Gastrocnemius medialis (tissue), 4 donors: ENCODE measurements at regions not wholly inside any gene's neighbourhood (a gene's known extent, or its start where the extent isn't known, plus 50 kb on each side); places are given as distances from the start of the nearest gene placed in this dataset.
"Not testable (repeated sequence)": the region's sequence is repeated elsewhere in the genome, so short reads cannot be mapped to it uniquely, and the experiment has no call there.

Experiments used
- ATAC-seq, 2 donors: fragments of 150-250 bp; one replicate each; pipeline ENCODE4 v1.9.1; 2016
- DNase-seq, 2 donors: peaks; one replicate each; pipeline ENCODE4 v3.0.0-alpha.2; 2019
- H3K27ac ChIP-seq, 4 donors: fragments of 200-600 bp; sonication (generic); 1 replicate in 1 of 4; 2 replicates in 3 of 4; pipeline ENCODE4 v1.5.1; 2016 to 2018; ENCODE audit warnings: mild to moderate bottlenecking in 2 of 4, moderate library complexity in 1 of 4
- H3K27me3 ChIP-seq, 3 donors: fragments of 200-600 bp; sonication (generic) in 2 of 3; 1 replicate in 1 of 3; 2 replicates in 2 of 3; pipeline versions ENCODE4 v1.5.1 to v1.6.0; 2016 to 2019; ENCODE audit warnings: mild to moderate bottlenecking in 1 of 3, moderate library complexity in 1 of 3
- H3K36me3 ChIP-seq, 2 donors: fragments of 200-600 bp; sonication (generic) in 1 of 2; one replicate each; pipeline ENCODE4 v1.5.1; 2017 to 2018
- H3K4me1 ChIP-seq, 2 donors: fragments of 200-600 bp; sonication (generic) in 1 of 2; one replicate each; pipeline ENCODE4 v1.5.1; 2016 to 2017; ENCODE audit warnings: mild to moderate bottlenecking in 2 of 2
- H3K4me3 ChIP-seq, 4 donors: fragments of 200-600 bp; sonication (generic) in 3 of 4; 1 replicate in 1 of 4; 2 replicates in 3 of 4; pipeline ENCODE4 v1.5.1; 2016 to 2019; ENCODE audit warnings: mild to moderate bottlenecking in 2 of 4
- H3K9me3 ChIP-seq, 3 donors: fragments of 200-600 bp; sonication (generic) in 2 of 3; 1 replicate in 1 of 3; 2 replicates in 2 of 3; pipeline ENCODE4 v1.5.1; 2016 to 2019
- CTCF ChIP-seq, 5 experiments: fragments of 450-650 bp in 3 of 5; fragments of 200-600 bp in 2 of 5; sonication (generic) in 2 of 5; IDR thresholded peaks in 4 of 5; conservative IDR thresholded peaks in 1 of 5; 1 replicate in 4 of 5; 2 replicates in 1 of 5; pipeline ENCODE4 v1.5.1; 2016 to 2019; ENCODE audit warnings: antibody characterized with exemption in 5 of 5, mild to moderate bottlenecking in 3 of 5, moderate library complexity in 3 of 5
- POLR2A ChIP-seq, 2 donors: fragments of 450-650 bp; IDR thresholded peaks; one replicate each; pipeline ENCODE4 v1.6.1; 2017; ENCODE audit warnings: antibody characterized with exemption in 2 of 2, mild to moderate bottlenecking in 2 of 2, moderate library complexity in 2 of 2
- in situ Hi-C, 4 donors: fragments of 200-750 bp; cut with MboI; loops; one replicate each; pipeline versions ENCODE4 v1.15.0 to v1.8.0; 2017; ENCODE audit warnings: low sequenced_read_pairs in 4 of 4
- intact Hi-C: fragments of 100-400 bp; cut with DNase I; formaldehyde crosslinking; loops from one replicate; pipeline ENCODE4 v1.15.1; 2023; ENCODE audit warnings: low total_unique reads

- Histone ChIP-seq H3K27me3 (no peaks in the 10 kb centered on the region), H3K4me3 (no peak overlapping the region), H3K9me3 (no peaks in the 10 kb centered on the region), H3K27ac (no peak overlapping the region), H3K36me3 (no peaks in the 10 kb centered on the region), H3K4me1 (no peaks in the 10 kb centered on the region)
- intact Hi-C loops (no loop called here), in situ Hi-C loops (no loop called here)
- TF ChIP-seq POLR2A (IDR thresholded peaks at IDR 0.05) (no peak), CTCF (IDR thresholded peaks at IDR 0.05 in 4 of 5, conservative IDR thresholded peaks at IDR 0.05 in 1 of 5) (no peak)
- DNase-seq = no peak
- ATAC-seq = no peak
Measured at GRCh38 chr13:72620874-72621273, 106.6 kb downstream of the MZT1 start.

GRCh38 chr13:72617951-72618350, 109.5 kb downstream of the MZT1 start:
- Histone ChIP-seq H3K27me3 (no peaks in the 10 kb centered on the region), H3K4me3 (no peak overlapping the region), H3K9me3 (no peaks in the 10 kb centered on the region), H3K36me3 (no peaks in the 10 kb centered on the region), H3K4me1 (no peaks in the 10 kb centered on the region), H3K27ac (no peak overlapping the region)
- intact Hi-C loops = no loop called here
- DNase-seq (no peak), ATAC-seq (no peak)
- in situ Hi-C loops = no loop called here
- TF ChIP-seq POLR2A (IDR thresholded peaks at IDR 0.05) (no peak), CTCF (IDR thresholded peaks at IDR 0.05 in 4 of 5, conservative IDR thresholded peaks at IDR 0.05 in 1 of 5) (no peak)

- H3K9me3 ChIP-seq = no peaks in the 10 kb centered on the region
- in situ Hi-C loops = no loop called here
- H3K4me3 ChIP-seq = no peak overlapping the region
- no peaks in the 10 kb centered on the region for H3K4me1 ChIP-seq
- ATAC-seq (no peak), DNase-seq (no peak)
- TF ChIP-seq CTCF (IDR thresholded peaks at IDR 0.05 in 4 of 5, conservative IDR thresholded peaks at IDR 0.05 in 1 of 5) = no peak
- TF ChIP-seq POLR2A (IDR thresholded peaks at IDR 0.05) = no peak
- intact Hi-C loops = no loop called here
- H3K36me3 ChIP-seq = no peaks in the 10 kb centered on the region
- H3K27me3 ChIP-seq = no peaks in the 10 kb centered on the region
- no peak overlapping the region for H3K27ac ChIP-seq
Measured at GRCh38 chr13:72617186-72617585, 110.2 kb downstream of the MZT1 start.

DNA sequence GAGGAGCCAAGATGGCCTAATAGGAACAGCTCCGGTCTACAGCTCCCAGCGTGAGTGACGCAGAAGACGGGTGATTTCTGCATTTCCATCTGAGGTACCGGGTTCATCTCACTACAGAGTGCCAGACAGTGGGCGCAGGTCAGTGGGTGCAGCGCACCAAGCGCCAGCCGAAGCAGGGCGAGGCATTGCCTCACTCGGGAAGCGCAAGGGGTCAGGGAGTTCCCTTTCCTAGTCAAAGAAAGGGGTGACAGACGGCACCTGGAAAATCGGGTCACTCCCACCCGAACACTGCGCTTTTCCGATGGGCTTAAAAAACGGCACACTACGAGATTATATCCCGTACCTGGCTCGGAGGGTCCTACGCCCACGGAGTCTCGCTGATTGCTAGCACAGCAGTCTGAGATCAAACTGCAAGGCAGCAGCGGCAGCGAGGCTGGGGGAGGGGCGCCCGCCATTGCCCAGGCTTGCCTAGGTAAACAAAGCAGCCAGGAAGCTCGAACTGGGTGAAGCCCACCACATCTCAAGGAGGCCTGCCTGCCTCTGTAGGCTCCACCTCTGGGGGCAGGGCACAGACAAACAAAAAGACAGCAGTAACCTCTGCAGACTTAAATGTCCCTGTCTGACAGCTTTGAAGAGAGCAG, 117.1 kb downstream of the MZT1 start:
- ATAC-seq, H3K9me3 ChIP-seq, in situ Hi-C loops: not testable (repeated sequence)

GRCh38 chr13:72599178-72599743, 128.2 kb downstream of the MZT1 start:
- H3K4me1 ChIP-seq = no peaks in the 10 kb centered on the region
- no peaks in the 10 kb centered on the region for H3K27me3 ChIP-seq
- no peak overlapping the region for H3K4me3 ChIP-seq
- no peaks in the 10 kb centered on the region for H3K36me3 ChIP-seq
- intact Hi-C loops = no loop called here
- ATAC-seq (no peak), DNase-seq (no peak)
- no peak for TF ChIP-seq POLR2A (IDR thresholded peaks at IDR 0.05)
- H3K9me3 ChIP-seq = no peaks in the 10 kb centered on the region
- in situ Hi-C loops = no loop called here
- H3K27ac ChIP-seq = no peak overlapping the region

More for the DNA sequence above, 117.1 kb downstream of the MZT1 start:
- H3K36me3 ChIP-seq, H3K4me1 ChIP-seq, H3K4me3 ChIP-seq, H3K27ac ChIP-seq, H3K27me3 ChIP-seq, intact Hi-C loops, DNase-seq: not testable (repeated sequence)
